SH-SY5Y (cell line): ENCODE measurements at regions not wholly inside any gene's neighbourhood (a gene's known extent, or its start where the extent isn't known, plus 50 kb on each side); places are given as distances from the start of the nearest gene placed in this dataset.

Source experiments
- GATA2 ChIP-seq: IDR thresholded peaks from 2 replicates; pipeline ENCODE4 v1.6.1; 2011; ENCODE audit warnings: mild to moderate bottlenecking, low read depth, low read length
- GATA3 ChIP-seq: IDR thresholded peaks from 2 replicates; pipeline ENCODE4 v1.6.1; 2011; ENCODE audit warnings: low read depth, mild to moderate bottlenecking, low read length, moderate library complexity

DNA sequence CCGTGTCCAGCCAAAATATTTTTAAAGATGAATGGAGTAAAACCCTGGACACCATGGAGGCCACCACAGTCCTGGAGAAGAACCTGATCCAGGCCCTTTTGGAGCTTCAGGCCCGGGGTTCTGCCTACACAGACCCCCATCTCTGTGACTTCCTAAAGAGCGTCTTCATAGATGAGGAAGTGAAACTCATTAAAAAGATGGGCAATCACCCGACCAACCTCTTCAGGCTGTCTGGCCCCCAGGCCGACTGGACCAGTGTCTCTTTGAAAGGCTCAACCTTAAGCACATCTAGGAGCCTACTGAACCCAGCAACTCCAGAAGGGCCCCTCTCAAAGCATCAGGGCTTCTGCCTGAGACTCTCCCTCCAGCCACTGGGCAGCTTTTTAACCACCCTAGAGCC is 107.9 kb upstream of the FAM174B start:
- TF ChIP-seq GATA2, result no peak
- TF ChIP-seq GATA3, result no peak
